H9 (cell line): ENCODE measurements at regions not wholly inside any gene's neighbourhood (a gene's known extent, or its start where the extent isn't known, plus 50 kb on each side); places are given as distances from the start of the nearest gene placed in this dataset.

Experiments used
- DNase-seq: peaks from one replicate; pipeline ENCODE4 v3.0.0-alpha.2; 2017
- H2AFZ ChIP-seq: one replicate; pipeline ENCODE4 v1.6.1; 2013; ENCODE audit warnings: mild to moderate bottlenecking, low read length, control low read depth, moderate library complexity
- H2AK5ac ChIP-seq: 2 replicates; pipeline ENCODE4 v1.6.1; 2013; ENCODE audit warnings: low read length, control low read depth, mixed read lengths; ENCODE audit not compliant: insufficient read length
- H2BK120ac ChIP-seq: one replicate; pipeline ENCODE4 v1.6.1; 2013; ENCODE audit warnings: low read depth, mild to moderate bottlenecking, low read length, control low read depth, inconsistent platforms; ENCODE audit not compliant: poor library complexity, severe bottlenecking
- H2BK12ac ChIP-seq: 2 replicates; pipeline ENCODE4 v1.6.1; 2013; ENCODE audit warnings: low read length, control low read depth, mixed read lengths, low read depth; ENCODE audit not compliant: insufficient read length
- H2BK15ac ChIP-seq: 2 replicates; pipeline ENCODE4 v1.6.1; 2013; ENCODE audit warnings: low read depth, low read length, control low read depth
- H2BK20ac ChIP-seq: one replicate; pipeline ENCODE4 v1.6.1; 2013; ENCODE audit warnings: low read depth, mild to moderate bottlenecking, low read length, control low read depth, inconsistent platforms; ENCODE audit not compliant: poor library complexity, severe bottlenecking
- H2BK5ac ChIP-seq: 2 replicates; pipeline ENCODE4 v1.6.1; 2013; ENCODE audit warnings: low read length, control low read depth, mixed read lengths; ENCODE audit not compliant: insufficient read length
- H3K14ac ChIP-seq: 2 replicates; pipeline ENCODE4 v1.6.1; 2013; ENCODE audit warnings: low read length, control low read depth; ENCODE audit not compliant: insufficient read depth
- H3K18ac ChIP-seq: 2 replicates; pipeline ENCODE4 v1.6.1; 2013; ENCODE audit warnings: low read depth, mild to moderate bottlenecking, mixed read lengths, low read length, control low read depth; ENCODE audit not compliant: insufficient read length
- H3K23ac ChIP-seq: 2 replicates; pipeline ENCODE4 v1.6.1; 2013; ENCODE audit warnings: low read length, control low read depth, mixed read lengths, low read depth; ENCODE audit not compliant: insufficient read length
- H3K23me2 ChIP-seq: 2 replicates; pipeline ENCODE4 v1.6.1; 2013; ENCODE audit warnings: low read depth, mild to moderate bottlenecking, mixed read lengths, low read length, control low read depth; ENCODE audit not compliant: insufficient read length, poor library complexity, severe bottlenecking
- H3K27ac ChIP-seq: 2 replicates; pipeline ENCODE4 v1.5.1; 2013; ENCODE audit warnings: low read length, control low read depth, mixed read lengths, low read depth; ENCODE audit not compliant: insufficient read length
- H3K27me3 ChIP-seq: 2 replicates; pipeline ENCODE4 v1.6.1; 2013; ENCODE audit warnings: low read length, control low read depth, inconsistent platforms; ENCODE audit not compliant: insufficient read depth
- H3K4ac ChIP-seq: 2 replicates; pipeline ENCODE4 v1.6.1; 2013; ENCODE audit warnings: low read depth, mild to moderate bottlenecking, control low read depth, inconsistent platforms, low read length, moderate library complexity
- H3K4me1 ChIP-seq: 2 replicates; pipeline ENCODE4 v1.6.1; 2013; ENCODE audit warnings: low read length, control low read depth, inconsistent platforms; ENCODE audit not compliant: insufficient read depth
- H3K4me2 ChIP-seq: 2 replicates; pipeline ENCODE4 v1.6.1; 2013; ENCODE audit warnings: low read length, control low read depth, mixed read lengths; ENCODE audit not compliant: insufficient read length, insufficient read depth
- H3K56ac ChIP-seq: 2 replicates; pipeline ENCODE4 v1.6.1; 2013; ENCODE audit warnings: low read depth, mild to moderate bottlenecking, mixed read lengths, low read length, control low read depth; ENCODE audit not compliant: insufficient read length
- H3K79me1 ChIP-seq: 2 replicates; pipeline ENCODE4 v1.6.1; 2013; ENCODE audit warnings: low read depth, mild to moderate bottlenecking, moderate library complexity, low read length, control low read depth, inconsistent platforms; ENCODE audit not compliant: insufficient read depth, poor library complexity, severe bottlenecking
- H3K79me2 ChIP-seq: 2 replicates; pipeline ENCODE4 v1.6.1; 2013; ENCODE audit warnings: low read length, control low read depth, inconsistent platforms; ENCODE audit not compliant: insufficient read depth
- H3K9ac ChIP-seq: 2 replicates; pipeline ENCODE4 v1.6.1; 2013; ENCODE audit warnings: low read length, control low read depth, mixed read lengths; ENCODE audit not compliant: insufficient read length; ENCODE audit errors: extremely low read depth
- H3K9me3 ChIP-seq: one replicate; pipeline ENCODE4 v1.6.1; 2013; ENCODE audit warnings: low read depth, low read length, inconsistent platforms; ENCODE audit not compliant: control insufficient read depth
- H3T11ph ChIP-seq: one replicate; pipeline ENCODE4 v1.6.1; 2013; ENCODE audit warnings: mild to moderate bottlenecking, low read length, control low read depth, inconsistent platforms
- H4K20me1 ChIP-seq: one replicate; pipeline ENCODE4 v1.6.1; 2013; ENCODE audit not compliant: control insufficient read depth, insufficient read length, insufficient read depth
- H4K5ac ChIP-seq: 2 replicates; pipeline ENCODE4 v1.6.1; 2013; ENCODE audit warnings: low read depth, mild to moderate bottlenecking, mixed read lengths, low read length, control low read depth; ENCODE audit not compliant: insufficient read length
- H4K8ac ChIP-seq: replicated peaks from 2 replicates; pipeline ENCODE4 v1.6.1; 2013; ENCODE audit warnings: low read length, control low read depth, mixed read lengths, low read depth; ENCODE audit not compliant: insufficient read length
- H4K91ac ChIP-seq: 2 replicates; pipeline ENCODE4 v1.6.1; 2013; ENCODE audit warnings: low read depth, mild to moderate bottlenecking, moderate library complexity, mixed read lengths, low read length, control low read depth; ENCODE audit not compliant: insufficient read length
- H3K27ac Mint-ChIP-seq, 3 experiments: 2 replicates in 2 of 3; 3 replicates in 1 of 3; pipeline ENCODE4 v1.8.0; 2020 to 2021; ENCODE audit warnings: mixed read lengths in 3 of 3, mild to moderate bottlenecking in 1 of 3, moderate library complexity in 1 of 3
- H3K27me3 Mint-ChIP-seq: 2 replicates; pipeline ENCODE4 v1.8.0; 2021; ENCODE audit warnings: low read depth, mild to moderate bottlenecking, moderate library complexity, mixed read lengths
- H3K36me3 Mint-ChIP-seq, 3 experiments: 2 replicates in 2 of 3; 3 replicates in 1 of 3; pipeline ENCODE4 v1.8.0; 2020 to 2021; ENCODE audit warnings: low read depth in 3 of 3, mixed read lengths in 3 of 3; ENCODE audit not compliant: insufficient read depth in 1 of 3
- H3K4me1 Mint-ChIP-seq, 2 experiments: 2 replicates each; pipeline ENCODE4 v1.8.0; 2020; ENCODE audit warnings: mixed read lengths in 2 of 2
- H3K4me3 Mint-ChIP-seq, 2 experiments: 2 replicates in 1 of 2; 3 replicates in 1 of 2; pipeline ENCODE4 v1.8.0; 2020 to 2021; ENCODE audit warnings: mild to moderate bottlenecking in 2 of 2, mixed read lengths in 2 of 2, moderate library complexity in 1 of 2
- H3K9me3 Mint-ChIP-seq, 2 experiments: 2 replicates in 1 of 2; 3 replicates in 1 of 2; pipeline ENCODE4 v1.8.0; 2020; ENCODE audit warnings: mild to moderate bottlenecking in 2 of 2, mixed read lengths in 2 of 2, moderate library complexity in 1 of 2
- CTCF ChIP-seq: fragments of 200-600 bp; sonication (generic); conservative IDR thresholded peaks from 3 replicates; pipeline ENCODE4 v1.8.0; 2021; ENCODE audit warnings: antibody characterized with exemption, mild to moderate bottlenecking
- WGBS: extraction: QIAGEN DNeasy Blood & Tissue Kit; methylation state at CpG from one replicate; pipeline ENCODE4 v1.1.7; 2013; ENCODE audit warnings: missing lambda C conversion rate, low lambda C conversion rate, mixed read lengths; ENCODE audit not compliant: insufficient read length; ENCODE audit errors: extremely low coverage; 5-methylcytosine and 5-hydroxymethylcytosine counted together

- no peak overlapping the region for H3K4me3 Mint-ChIP-seq
- Histone ChIP-seq H2BK12ac (no peak overlapping the region), H3K79me1 (no peaks in the 10 kb centered on the region), H3K14ac (no peak overlapping the region), H4K20me1 (no peaks in the 10 kb centered on the region), H3K56ac (no peak overlapping the region), H3K23me2 (no peaks in the 10 kb centered on the region), H3K4ac (no peak overlapping the region), H2BK120ac (no peak overlapping the region), H2BK20ac (no peak overlapping the region), H2AK5ac (no peak overlapping the region), H3K4me2 (no peak overlapping the region), H3K4me1 (peaks cover 4% of the 10 kb centered on the region; the same call in 1 of the 2 replicates), H3K23ac (no peak overlapping the region), H2BK15ac (no peak overlapping the region), H2AFZ (no peak overlapping the region), H3K27me3 (no peaks in the 10 kb centered on the region), H3T11ph (no peak overlapping the region), H3K18ac (no peak overlapping the region), H4K5ac (no peak overlapping the region), H3K9ac (no peak overlapping the region), H2BK5ac (no peak overlapping the region), H3K27ac (no peak overlapping the region), H3K9me3 (no peaks in the 10 kb centered on the region), H3K79me2 (no peaks in the 10 kb centered on the region), H4K8ac (no peak overlapping the region), H4K91ac (no peak overlapping the region)
- H3K9me3 Mint-ChIP-seq: no peaks in the 10 kb centered on the region
- no peak overlapping the region for H3K27ac Mint-ChIP-seq
- H3K4me1 Mint-ChIP-seq: peaks cover 5 to 8% of the 10 kb centered on the region in 2 experiments
- WGBS: no CpG with 5 or more reads among the region's 4 CpGs
- no peaks in the 10 kb centered on the region for H3K27me3 Mint-ChIP-seq
- DNase-seq: no peak
- H3K36me3 Mint-ChIP-seq: no peaks in the 10 kb centered on the region
- TF ChIP-seq CTCF: no peak
Measured at GRCh38 chr1:118504867-118505266, 319.8 kb upstream of the SPAG17 start.
